ENCODE measurements at regions not wholly inside any gene's neighbourhood (a gene's known extent, or its start where the extent isn't known, plus 50 kb on each side); places are given as distances from the start of the nearest gene placed in this dataset.

GRCh38 chr6:53734473-53735299 lies 60.1 kb upstream of the LRRC1 start:
- ATAC-seq: no peak
- peaks cover 0 to 27% (median 0%) of the 10 kb centered on the region in 3 donors for H3K4me1 ChIP-seq
- H3K27me3 ChIP-seq: no peaks in the 10 kb centered on the region
- WGBS, 2 donors (ENCODE audit: low coverage in 1 of 2): 69 to 83% methylated on average over 10 to 11 of the region's 13 CpGs
- H3K9me3 ChIP-seq: no peaks in the 10 kb centered on the region
- H3K27ac ChIP-seq: no peak overlapping the region
- H3K4me3 ChIP-seq: no peak overlapping the region
- H3K36me3 ChIP-seq: no peaks in the 10 kb centered on the region
- TF ChIP-seq CTCF (IDR thresholded peaks at IDR 0.05) (no peak), POLR2AphosphoS5 (IDR thresholded peaks at IDR 0.05) (no peak), EP300 (IDR thresholded peaks at IDR 0.05) (no peak), POLR2A (IDR thresholded peaks at IDR 0.05) (no peak)

DNA sequence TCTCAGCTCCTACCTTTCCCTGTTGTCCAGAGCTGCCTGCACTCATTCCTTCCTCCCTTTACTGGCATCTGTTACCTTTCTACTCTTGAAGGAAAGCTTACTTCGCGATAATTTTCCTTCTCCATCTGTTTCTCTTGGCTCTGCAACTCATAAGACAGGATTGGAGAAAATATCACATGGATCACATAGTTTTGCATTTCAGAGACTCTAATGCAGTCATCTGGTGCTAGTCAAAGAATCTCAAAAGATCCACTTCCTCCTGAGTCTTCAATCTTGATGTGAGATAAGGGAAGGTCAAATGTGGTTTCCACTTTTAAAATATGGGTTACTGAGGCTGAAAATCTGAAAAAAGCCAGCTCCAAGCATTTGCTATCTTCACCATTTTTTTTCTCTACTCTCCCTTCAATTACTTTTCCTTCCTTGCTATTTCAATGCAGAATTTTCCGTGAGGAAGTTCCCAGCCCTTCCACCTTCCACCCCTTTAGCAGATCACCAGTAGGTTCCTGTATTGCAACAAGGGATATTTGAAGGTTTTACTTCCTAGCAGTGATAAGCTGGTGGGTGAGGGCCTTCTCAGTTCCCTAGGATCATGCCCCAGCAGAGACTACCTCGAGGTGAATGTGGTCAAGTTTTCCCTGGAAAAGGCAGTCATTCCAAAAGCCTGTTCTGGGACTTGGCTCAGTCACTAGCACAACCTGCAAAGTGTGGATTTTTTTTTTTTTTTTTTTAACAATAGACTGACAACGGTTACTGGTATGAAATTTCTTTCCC lies 62.8 kb upstream of the LRRC1 start:
- H3K4me1 ChIP-seq: peaks cover 0 to 48% (median 0%) of the 10 kb centered on the region in 3 donors
- H3K4me3 ChIP-seq: no peak overlapping the region
- H3K27me3 ChIP-seq: no peaks in the 10 kb centered on the region
- 44 to 48% methylated on average over 5 of the region's 5 CpGs for WGBS, 2 donors (ENCODE audit: low coverage in 1 of 2)
- H3K9me3 ChIP-seq: no peaks in the 10 kb centered on the region
- H3K27ac ChIP-seq: peak overlapping the region in 1 of 4 donors; percentile 76
- no peak for ATAC-seq
- no peaks in the 10 kb centered on the region for H3K36me3 ChIP-seq
- TF ChIP-seq CTCF (IDR thresholded peaks at IDR 0.05) (no peak), EP300 (IDR thresholded peaks at IDR 0.05) (no peak)

DNA sequence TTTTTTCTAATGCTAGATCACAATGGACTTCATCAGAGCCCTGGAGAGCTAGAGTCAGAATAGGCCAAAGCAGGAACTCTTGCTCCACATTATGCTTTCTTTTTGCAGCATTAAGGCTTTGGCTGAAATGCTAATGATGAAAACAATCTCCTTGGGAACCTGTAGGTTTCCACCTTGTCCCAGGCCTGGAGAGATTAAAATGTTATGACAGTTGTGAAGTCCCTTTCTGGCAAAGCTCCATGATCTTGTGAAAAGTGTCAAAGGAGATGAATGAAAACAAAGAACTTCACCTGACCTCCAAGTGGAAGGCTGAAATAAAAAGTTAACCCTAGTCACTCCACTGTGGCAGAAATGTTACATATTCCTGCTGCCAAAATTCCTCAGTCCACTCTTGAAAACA lies 64.0 kb upstream of the LRRC1 start:
- TF ChIP-seq CTCF (IDR thresholded peaks at IDR 0.05): no peak
- TF ChIP-seq EP300 (IDR thresholded peaks at IDR 0.05): no peak
- no peak for TF ChIP-seq POLR2A (IDR thresholded peaks at IDR 0.05)
- no peak for TF ChIP-seq POLR2AphosphoS5 (IDR thresholded peaks at IDR 0.05)
- Histone ChIP-seq H3K4me3 (no peak overlapping the region), H3K27ac (peak overlapping the region; percentile 23 to 76 (median 42)), H3K9me3 (no peaks in the 10 kb centered on the region), H3K36me3 (no peaks in the 10 kb centered on the region), H3K4me1 (peaks cover 0 to 52% (median 0%) of the 10 kb centered on the region in 3 donors), H3K27me3 (no peaks in the 10 kb centered on the region)
- ATAC-seq: peak; percentile 28

DNA sequence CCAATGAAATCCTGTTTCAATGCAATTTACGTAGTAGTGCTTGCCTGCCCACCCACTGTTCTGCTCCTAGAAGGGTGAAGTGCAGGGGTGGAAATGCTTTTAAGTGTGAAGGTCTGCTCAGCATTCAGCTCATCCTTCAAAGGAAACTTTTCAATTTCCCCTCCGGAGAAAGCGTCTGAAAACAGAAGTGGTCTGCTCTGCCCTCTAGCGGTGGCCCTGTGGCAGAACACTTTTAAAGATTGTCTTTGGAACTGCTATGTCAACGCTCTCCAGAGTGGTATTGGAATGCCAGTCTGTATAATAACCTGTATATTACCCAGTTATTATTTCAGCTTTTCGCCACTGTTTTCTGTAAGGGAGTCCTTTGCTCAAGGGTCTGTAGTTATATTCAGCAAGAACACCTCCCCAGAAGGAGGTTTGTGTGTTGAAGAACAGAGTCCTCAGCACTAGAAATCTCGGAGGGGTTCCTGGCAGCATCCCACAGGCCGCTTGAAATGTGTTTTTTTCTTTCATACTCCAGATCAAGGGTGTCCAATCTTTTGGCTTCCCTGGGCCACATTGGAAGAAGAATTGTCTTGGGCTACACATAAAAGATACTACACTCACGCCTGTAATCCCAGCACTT lies 63.1 kb upstream of the KLHL31 start:
- ATAC-seq: peak; percentile 39
- H3K36me3 ChIP-seq: no peaks in the 10 kb centered on the region
- 0 to 31% methylated on average over 4 to 8 of the region's 9 CpGs for WGBS, 2 donors (ENCODE audit: low coverage in 1 of 2)

More for the DNA sequence above, 63.1 kb upstream of the KLHL31 start:
- no peaks in the 10 kb centered on the region for H3K9me3 ChIP-seq
- peak; percentile 67 to 91 (median 74) for TF ChIP-seq CTCF (IDR thresholded peaks at IDR 0.05)
- TF ChIP-seq EP300 (IDR thresholded peaks at IDR 0.05): no peak
- TF ChIP-seq POLR2AphosphoS5 (IDR thresholded peaks at IDR 0.05): no peak
- no peaks in the 10 kb centered on the region for H3K27me3 ChIP-seq
- peaks cover 0 to 54% (median 0%) of the 10 kb centered on the region in 3 donors for H3K4me1 ChIP-seq
- no peak overlapping the region for H3K4me3 ChIP-seq
- peak overlapping the region in 1 of 4 donors; percentile 76 for H3K27ac ChIP-seq

Data from gastroesophageal sphincter (tissue), 4 donors.